Smooth muscle cell (in vitro differentiated cells): ENCODE measurements at regions not wholly inside any gene's neighbourhood (a gene's known extent, or its start where the extent isn't known, plus 50 kb on each side); places are given as distances from the start of the nearest gene placed in this dataset.

Experiments
- DNase-seq: peaks from one replicate; lab custom pipeline; 2025; ENCODE audit not compliant: unreplicated experiment; lab: John Stamatoyannopoulos, UW
- H2AFZ ChIP-seq: fragments of 200-600 bp; sonication (generic); 2 replicates; pipeline ENCODE4 v1.6.0; 2016; ENCODE audit warnings: antibody characterized with exemption, low read depth, mild to moderate bottlenecking
- H3F3A ChIP-seq: fragments of 200-600 bp; sonication (generic); 2 replicates; pipeline ENCODE4 v1.6.0; 2017; ENCODE audit warnings: antibody characterized with exemption, low read depth
- H3K27ac ChIP-seq: fragments of 200-600 bp; sonication (generic); 2 replicates; pipeline ENCODE4 v1.5.1; 2016; ENCODE audit warnings: low read depth, mild to moderate bottlenecking
- H3K27me3 ChIP-seq: fragments of 200-600 bp; sonication (generic); 2 replicates; pipeline ENCODE4 v1.6.1; 2016; ENCODE audit warnings: low read depth, mild to moderate bottlenecking
- H3K36me3 ChIP-seq: fragments of 200-600 bp; sonication (generic); 2 replicates; pipeline ENCODE4 v1.5.1; 2016; ENCODE audit warnings: low read depth
- H3K4me1 ChIP-seq: fragments of 200-600 bp; sonication (generic); 2 replicates; pipeline ENCODE4 v1.5.1; 2016; ENCODE audit warnings: low read depth
- H3K4me2 ChIP-seq: fragments of 200-600 bp; sonication (generic); 2 replicates; pipeline ENCODE4 v1.6.0; 2016; ENCODE audit warnings: mild to moderate bottlenecking
- H3K4me3 ChIP-seq: fragments of 200-600 bp; sonication (generic); 2 replicates; pipeline ENCODE4 v1.5.1; 2016; ENCODE audit warnings: mild to moderate bottlenecking
- H3K79me2 ChIP-seq: fragments of 200-600 bp; sonication (generic); 2 replicates; pipeline ENCODE4 v1.6.0; 2016; ENCODE audit warnings: low read depth, mild to moderate bottlenecking
- H3K9ac ChIP-seq: fragments of 200-600 bp; sonication (generic); 2 replicates; pipeline ENCODE4 v1.6.0; 2016; ENCODE audit warnings: low read depth
- H3K9me3 ChIP-seq: fragments of 200-600 bp; sonication (generic); replicated peaks from 2 replicates; pipeline ENCODE4 v1.5.1; 2016; ENCODE audit warnings: low read depth
- H4K20me1 ChIP-seq: fragments of 200-600 bp; sonication (generic); 2 replicates; pipeline ENCODE4 v1.6.0; 2016; ENCODE audit warnings: low read depth
- CTCF ChIP-seq: fragments of 200-600 bp; sonication (generic); IDR thresholded peaks from 2 replicates; pipeline ENCODE4 v1.5.1; 2017; ENCODE audit warnings: borderline replicate concordance, mild to moderate bottlenecking, antibody characterized with exemption; ENCODE audit not compliant: insufficient read depth, poor library complexity, severe bottlenecking
- WGBS: methylation state at CpG from one replicate; pipeline ENCODE4 v1.1.7; 2016; ENCODE audit warnings: low lambda C conversion rate; 5-methylcytosine and 5-hydroxymethylcytosine counted together

- H4K20me1 ChIP-seq: no peaks in the 10 kb centered on the region
- no peak for DNase-seq
- H3K36me3 ChIP-seq: no peaks in the 10 kb centered on the region
- H3K9ac ChIP-seq: no peak overlapping the region
- no peaks in the 10 kb centered on the region for H3K4me1 ChIP-seq
- no peaks in the 10 kb centered on the region for H3F3A ChIP-seq
- no peaks in the 10 kb centered on the region for H3K79me2 ChIP-seq
- no peak overlapping the region for H3K4me2 ChIP-seq
- no peak overlapping the region for H2AFZ ChIP-seq
- no peak overlapping the region for H3K4me3 ChIP-seq
- no peaks in the 10 kb centered on the region for H3K9me3 ChIP-seq
- 94% methylated on average over 22 of the region's 22 CpGs for WGBS
- no peak for TF ChIP-seq CTCF
- H3K27me3 ChIP-seq: peaks cover 3% of the 10 kb centered on the region
- H3K27ac ChIP-seq: no peak overlapping the region
Measured at GRCh38 chr2:2850218-2850755, 519.2 kb upstream of the MYT1L start.

- no peak for DNase-seq
- WGBS: 88% methylated on average over 15 of the region's 15 CpGs
- peaks cover 3% of the 10 kb centered on the region for H3K27me3 ChIP-seq
- no peaks in the 10 kb centered on the region for H3K79me2 ChIP-seq
- no peaks in the 10 kb centered on the region for H3K9me3 ChIP-seq
- H3K9ac ChIP-seq: no peak overlapping the region
- H3K4me2 ChIP-seq: no peak overlapping the region
- H2AFZ ChIP-seq: no peak overlapping the region
- H4K20me1 ChIP-seq: no peaks in the 10 kb centered on the region
- no peak overlapping the region for H3K4me3 ChIP-seq
- H3K36me3 ChIP-seq: no peaks in the 10 kb centered on the region
- no peaks in the 10 kb centered on the region for H3F3A ChIP-seq
- H3K27ac ChIP-seq: no peak overlapping the region
- no peak for TF ChIP-seq CTCF
- no peaks in the 10 kb centered on the region for H3K4me1 ChIP-seq
Measured at GRCh38 chr2:2849464-2850217, 518.6 kb upstream of the MYT1L start.

- DNase-seq: no peak
- H4K20me1 ChIP-seq: no peaks in the 10 kb centered on the region
- no peak for TF ChIP-seq CTCF
- no peak overlapping the region for H3K4me2 ChIP-seq
- no peaks in the 10 kb centered on the region for H3K9me3 ChIP-seq
- H3K27me3 ChIP-seq: peaks cover 3% of the 10 kb centered on the region
- no peaks in the 10 kb centered on the region for H3K4me1 ChIP-seq
- no peaks in the 10 kb centered on the region for H3K79me2 ChIP-seq
- H3K27ac ChIP-seq: no peak overlapping the region
- H3K36me3 ChIP-seq: no peaks in the 10 kb centered on the region
- 59% methylated on average over 3 of the region's 6 CpGs for WGBS
- no peak overlapping the region for H2AFZ ChIP-seq
- no peaks in the 10 kb centered on the region for H3F3A ChIP-seq
- no peak overlapping the region for H3K9ac ChIP-seq
- no peak overlapping the region for H3K4me3 ChIP-seq
Measured at GRCh38 chr2:2848621-2849333, 517.7 kb upstream of the MYT1L start.

GRCh38 chr2:2848198-2848597 lies 517.1 kb upstream of the MYT1L start:
- Histone ChIP-seq H3K4me2 (no peak overlapping the region), H2AFZ (no peak overlapping the region), H3K4me3 (no peak overlapping the region), H3K9ac (no peak overlapping the region), H3K27me3 (no peaks in the 10 kb centered on the region), H3K9me3 (no peaks in the 10 kb centered on the region), H3K27ac (no peak overlapping the region), H3K4me1 (no peaks in the 10 kb centered on the region), H3F3A (no peaks in the 10 kb centered on the region), H3K79me2 (no peaks in the 10 kb centered on the region), H3K36me3 (no peaks in the 10 kb centered on the region), H4K20me1 (no peaks in the 10 kb centered on the region)
- DNase-seq: no peak
- WGBS: 97% methylated on average over 6 of the region's 6 CpGs
- no peak for TF ChIP-seq CTCF
